GM12892 (cell line): ENCODE measurements at regions not wholly inside any gene's neighbourhood (a gene's known extent, or its start where the extent isn't known, plus 50 kb on each side); places are given as distances from the start of the nearest gene placed in this dataset.
"Not testable (repeated sequence)": the region's sequence is repeated elsewhere in the genome, so short reads cannot be mapped to it uniquely, and the experiment has no call there.

ENCODE experiments used
- DNase-seq: peaks from one replicate; pipeline ENCODE4 v3.0.0; 2011; ENCODE audit not compliant: insufficient read length
- FAIRE-seq: peaks from 2 replicates; lab custom pipeline; 2011; peaks lifted over from hg19 to GRCh38; lab: Jason Lieb, UNC
- POLR2A ChIP-seq: IDR thresholded peaks from 2 replicates; pipeline ENCODE4 v1.6.1; 2011; ENCODE audit warnings: low read depth, low read length, control low read depth
- POLR2AphosphoS5 ChIP-seq: IDR thresholded peaks from 2 replicates; pipeline ENCODE4 v1.6.1; 2011; ENCODE audit warnings: low read depth, low read length, control low read depth
- TAF1 ChIP-seq: IDR thresholded peaks from 2 replicates; pipeline ENCODE4 v1.6.1; 2011; ENCODE audit warnings: low read depth, mild to moderate bottlenecking, control low read depth, low read length, borderline replicate concordance

- DNase-seq (no peak), FAIRE-seq (no peak)
- TF ChIP-seq POLR2A (no peak), POLR2AphosphoS5 (no peak), TAF1 (no peak)
Observed at GRCh38 chr1:88472714-88473113, 211.4 kb upstream of the PKN2 start.

GRCh38 chr1:88474555-88475304 is 209.3 kb upstream of the PKN2 start:
- DNase-seq (no peak), FAIRE-seq (no peak)
- no peak for TF ChIP-seq POLR2A
- TF ChIP-seq POLR2AphosphoS5 = no peak
- TF ChIP-seq TAF1 = no peak

- no peak for DNase-seq
- TF ChIP-seq TAF1 = no peak
- FAIRE-seq = no peak
Observed at GRCh38 chr1:88484881-88485280, 199.2 kb upstream of the PKN2 start.

- TF ChIP-seq POLR2A (no peak), POLR2AphosphoS5 (no peak), TAF1 (no peak)
- DNase-seq (no peak), FAIRE-seq (no peak)
Observed at GRCh38 chr1:88488237-88488636, 195.8 kb upstream of the PKN2 start.

- TF ChIP-seq POLR2AphosphoS5 (no peak), TAF1 (no peak), POLR2A (no peak)
- DNase-seq = no peak
- FAIRE-seq = no peak
Observed at GRCh38 chr1:88490676-88491075, 193.4 kb upstream of the PKN2 start.

- DNase-seq (no peak), FAIRE-seq (no peak)
- TF ChIP-seq TAF1 = no peak
- no peak for TF ChIP-seq POLR2A
- no peak for TF ChIP-seq POLR2AphosphoS5
Observed at GRCh38 chr1:88499671-88500070, 184.4 kb upstream of the PKN2 start.

GRCh38 chr1:88502886-88503285 is 181.2 kb upstream of the PKN2 start:
- FAIRE-seq (no peak), DNase-seq (no peak)
- TF ChIP-seq TAF1 = no peak
- TF ChIP-seq POLR2AphosphoS5 = no peak
- no peak for TF ChIP-seq POLR2A

GRCh38 chr1:88503646-88504045 is 180.4 kb upstream of the PKN2 start:
- TF ChIP-seq TAF1 (no peak), POLR2AphosphoS5 (no peak), POLR2A (no peak)
- FAIRE-seq (no peak), DNase-seq (no peak)

GRCh38 chr1:88504601-88505000 is 179.5 kb upstream of the PKN2 start:
- TF ChIP-seq TAF1 (no peak), POLR2AphosphoS5 (no peak), POLR2A (no peak)
- FAIRE-seq (no peak), DNase-seq (no peak)

GRCh38 chr1:88509379-88509778 is 174.7 kb upstream of the PKN2 start:
- no peak for FAIRE-seq
- TF ChIP-seq POLR2AphosphoS5 (no peak), POLR2A (no peak), TAF1 (no peak)

GRCh38 chr1:88514544-88515060 is 169.5 kb upstream of the PKN2 start:
- no peak for TF ChIP-seq TAF1
- no peak for TF ChIP-seq POLR2AphosphoS5
- TF ChIP-seq POLR2A = no peak
- DNase-seq (no peak), FAIRE-seq (no peak)

More at GRCh38 chr1:88509379-88509778, 174.7 kb upstream of the PKN2 start:
- no peak for DNase-seq

GRCh38 chr1:88517499-88517898 is 166.6 kb upstream of the PKN2 start:
- DNase-seq, FAIRE-seq: not testable (repeated sequence)

GRCh38 chr1:88519156-88519555 is 164.9 kb upstream of the PKN2 start:
- no peak for FAIRE-seq
- no peak for TF ChIP-seq TAF1
- no peak for TF ChIP-seq POLR2AphosphoS5
- TF ChIP-seq POLR2A = no peak
- DNase-seq = no peak
